OCI-LY1 (cell line): ENCODE measurements at regions not wholly inside any gene's neighbourhood (a gene's known extent, or its start where the extent isn't known, plus 50 kb on each side); places are given as distances from the start of the nearest gene placed in this dataset.

Source experiments
- H2AFZ ChIP-seq: fragments of 200-600 bp; sonication (generic), shearing (Covaris generic); 2 replicates; pipeline ENCODE4 v1.6.0; 2014; ENCODE audit warnings: antibody characterized with exemption, mild to moderate bottlenecking, low read length
- H3F3A ChIP-seq: fragments of 200-600 bp; sonication (generic), shearing (Covaris generic); 2 replicates; pipeline ENCODE4 v1.6.0; 2014; ENCODE audit warnings: mild to moderate bottlenecking, antibody characterized with exemption, low read length, moderate library complexity; ENCODE audit not compliant: insufficient read depth
- H3K27ac ChIP-seq: fragments of 200-600 bp; sonication (generic); 2 replicates; pipeline ENCODE4 v1.5.1; 2014; ENCODE audit warnings: low read length, mixed run types, mild to moderate bottlenecking, low read depth; ENCODE audit not compliant: poor library complexity, severe bottlenecking
- H3K27me3 ChIP-seq: fragments of 200-600 bp; sonication (generic); 2 replicates; pipeline ENCODE4 v1.6.0; 2014; ENCODE audit warnings: antibody characterized with exemption, mild to moderate bottlenecking, low read length, moderate library complexity; ENCODE audit not compliant: insufficient read depth
- H3K36me3 ChIP-seq: fragments of 200-600 bp; sonication (generic); 2 replicates; pipeline ENCODE4 v1.6.1; 2014; ENCODE audit warnings: mild to moderate bottlenecking, antibody characterized with exemption, low read length, moderate library complexity, mixed read lengths; ENCODE audit not compliant: insufficient read depth
- H3K4me1 ChIP-seq: fragments of 200-600 bp; sonication (generic); 2 replicates; pipeline ENCODE4 v1.5.1; 2014; ENCODE audit warnings: mild to moderate bottlenecking, low read length, moderate library complexity; ENCODE audit not compliant: insufficient read depth, severe bottlenecking
- H3K4me2 ChIP-seq: fragments of 200-600 bp; sonication (generic), shearing (Covaris generic); 2 replicates; pipeline ENCODE4 v1.6.1; 2014; ENCODE audit warnings: low read length
- H3K4me3 ChIP-seq: fragments of 200-600 bp; sonication (generic); 2 replicates; pipeline ENCODE4 v1.5.1; 2014; ENCODE audit warnings: low read length, low read depth, mild to moderate bottlenecking, mixed read lengths; ENCODE audit not compliant: poor library complexity, severe bottlenecking
- H3K79me2 ChIP-seq: fragments of 200-600 bp; shearing (Covaris generic); 2 replicates; pipeline ENCODE4 v1.6.1; 2016; ENCODE audit warnings: mixed run types, low read length, mixed read lengths; ENCODE audit not compliant: insufficient read depth
- H3K9ac ChIP-seq: fragments of 200-600 bp; sonication (generic), shearing (Covaris generic); 2 replicates; pipeline ENCODE4 v1.6.1; 2014; ENCODE audit warnings: mild to moderate bottlenecking, low read length, mixed read lengths
- H3K9me2 ChIP-seq: fragments of 200-600 bp; sonication (generic), shearing (Covaris generic); 2 replicates; pipeline ENCODE4 v1.6.1; 2014; ENCODE audit warnings: low read depth, mild to moderate bottlenecking, low read length, mixed read lengths
- H3K9me3 ChIP-seq: fragments of 200-600 bp; shearing (Covaris generic); 2 replicates; pipeline ENCODE4 v1.6.1; 2014; ENCODE audit warnings: low read length, mixed read lengths
- H4K20me1 ChIP-seq: fragments of 200-600 bp; sonication (generic), shearing (Covaris generic); 2 replicates; pipeline ENCODE4 v1.6.0; 2016; ENCODE audit warnings: mild to moderate bottlenecking, low read length; ENCODE audit not compliant: insufficient read depth
- CTCF ChIP-seq: fragments of 200-600 bp; sonication (generic), shearing (Covaris generic); IDR thresholded peaks from 2 replicates; pipeline ENCODE4 v1.5.1; 2017; ENCODE audit warnings: mild to moderate bottlenecking, antibody characterized with exemption, low read length, moderate library complexity, mixed read lengths
- EZH2 ChIP-seq: fragments of 200-600 bp; sonication (generic), shearing (Covaris generic); IDR thresholded peaks from 2 replicates; pipeline ENCODE4 v1.8.0; 2017; ENCODE audit warnings: borderline replicate concordance, mixed run types, mild to moderate bottlenecking, antibody characterized with exemption, low read length, moderate library complexity, mixed read lengths

DNA sequence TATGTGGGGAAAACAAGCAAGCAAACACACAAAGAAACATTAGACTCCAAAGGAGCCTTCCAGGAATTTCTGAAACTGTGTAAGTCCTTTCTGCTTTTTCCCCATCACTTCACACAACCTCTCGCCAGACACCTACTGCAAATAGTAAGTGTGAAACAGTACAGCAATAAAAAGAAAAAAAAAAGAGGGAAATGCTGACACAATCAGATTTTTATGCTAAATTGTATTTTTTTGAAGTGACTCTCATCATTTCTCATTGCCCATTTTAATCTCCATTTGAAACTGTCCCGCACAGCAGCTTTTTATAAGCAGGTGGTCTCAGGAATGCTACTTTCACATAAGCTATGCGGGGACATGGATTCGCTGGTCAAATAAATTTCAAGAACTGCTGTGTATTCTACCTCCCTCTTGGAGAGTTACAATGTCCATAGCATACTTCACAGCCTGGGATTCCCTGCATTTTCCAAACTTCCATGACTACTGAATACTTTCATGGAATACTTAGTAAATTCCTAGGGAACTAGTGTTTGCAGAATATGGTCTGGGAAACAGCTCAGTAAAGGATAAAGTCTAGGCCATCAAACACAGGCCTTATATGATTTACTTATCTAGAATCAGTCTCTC lies 139.9 kb upstream of the TSHZ2 start:
- H3K9ac ChIP-seq: no peak overlapping the region
- no peak overlapping the region for H3K4me3 ChIP-seq
- no peak overlapping the region for H3K27ac ChIP-seq
- H3K79me2 ChIP-seq: no peaks in the 10 kb centered on the region
- no peak overlapping the region for H2AFZ ChIP-seq
- H3K27me3 ChIP-seq: no peaks in the 10 kb centered on the region
- H4K20me1 ChIP-seq: no peaks in the 10 kb centered on the region
- H3F3A ChIP-seq: no peaks in the 10 kb centered on the region
- H3K4me1 ChIP-seq: no peaks in the 10 kb centered on the region
- no peak overlapping the region for H3K4me2 ChIP-seq
- TF ChIP-seq CTCF: no peak
- TF ChIP-seq EZH2: no peak
- H3K36me3 ChIP-seq: no peaks in the 10 kb centered on the region
- no peaks in the 10 kb centered on the region for H3K9me3 ChIP-seq
- no peaks in the 10 kb centered on the region for H3K9me2 ChIP-seq

- Histone ChIP-seq H3K9me2 (no peaks in the 10 kb centered on the region), H3K36me3 (no peaks in the 10 kb centered on the region), H3K4me1 (no peaks in the 10 kb centered on the region), H3K79me2 (no peaks in the 10 kb centered on the region), H3F3A (no peaks in the 10 kb centered on the region), H4K20me1 (no peaks in the 10 kb centered on the region), H3K4me3 (no peak overlapping the region), H3K9me3 (no peaks in the 10 kb centered on the region), H3K4me2 (no peak overlapping the region), H3K27ac (no peak overlapping the region), H3K27me3 (no peaks in the 10 kb centered on the region), H3K9ac (no peak overlapping the region), H2AFZ (no peak overlapping the region)
- TF ChIP-seq EZH2 (no peak), CTCF (no peak)
Measured at GRCh38 chr20:52830598-52830997, 141.6 kb upstream of the TSHZ2 start.

DNA sequence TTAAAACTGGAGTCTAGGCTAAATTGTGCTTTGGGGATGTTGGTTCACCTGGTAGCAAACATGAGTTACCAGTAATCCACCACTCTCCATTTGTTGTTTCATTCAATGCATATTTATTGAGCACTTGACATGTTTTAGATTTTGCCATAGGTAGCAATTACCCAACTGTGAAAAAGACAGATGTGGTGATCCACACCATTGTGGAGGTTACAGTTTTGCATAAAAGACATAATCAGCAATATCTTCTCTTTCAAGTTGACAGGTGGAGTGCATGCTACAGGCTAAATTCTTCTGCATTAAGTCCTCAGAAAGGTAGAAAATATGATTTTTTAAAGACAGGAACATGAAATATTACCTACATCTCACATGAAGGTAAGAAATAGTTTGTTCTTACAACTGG lies 143.0 kb upstream of the TSHZ2 start:
- no peaks in the 10 kb centered on the region for H4K20me1 ChIP-seq
- no peaks in the 10 kb centered on the region for H3K36me3 ChIP-seq
- no peak overlapping the region for H3K9ac ChIP-seq
- no peaks in the 10 kb centered on the region for H3K4me1 ChIP-seq
- H3K27me3 ChIP-seq: no peaks in the 10 kb centered on the region
- no peaks in the 10 kb centered on the region for H3K79me2 ChIP-seq
- no peaks in the 10 kb centered on the region for H3F3A ChIP-seq
- H3K9me3 ChIP-seq: no peaks in the 10 kb centered on the region
- no peak overlapping the region for H2AFZ ChIP-seq
- H3K4me3 ChIP-seq: no peak overlapping the region
- H3K9me2 ChIP-seq: no peaks in the 10 kb centered on the region
- H3K27ac ChIP-seq: no peak overlapping the region
- TF ChIP-seq EZH2 (no peak), CTCF (no peak)
- no peak overlapping the region for H3K4me2 ChIP-seq
